Thyroid gland (tissue), 4 donors: ENCODE measurements at regions not wholly inside any gene's neighbourhood (a gene's known extent, or its start where the extent isn't known, plus 50 kb on each side); places are given as distances from the start of the nearest gene placed in this dataset.

Experiments used
- CTCF ChIP-seq, 6 experiments: fragments of 200-600 bp in 3 of 6; fragments of 450-650 bp in 3 of 6; sonication (generic) in 3 of 6; IDR thresholded peaks; one replicate each; pipeline ENCODE4 v1.5.1; 2016 to 2019; ENCODE audit warnings: antibody characterized with exemption in 6 of 6, mild to moderate bottlenecking in 2 of 6, inconsistent platforms in 1 of 6, moderate library complexity in 1 of 6
- POLR2A ChIP-seq, 2 donors: fragments of 450-650 bp; IDR thresholded peaks; one replicate each; pipeline ENCODE4 v1.6.1; 2017; ENCODE audit warnings: antibody characterized with exemption in 2 of 2, mild to moderate bottlenecking in 2 of 2, moderate library complexity in 1 of 2

- no peak for TF ChIP-seq CTCF (IDR thresholded peaks at IDR 0.05)
- TF ChIP-seq POLR2A (IDR thresholded peaks at IDR 0.05) = no peak
These were observed 322.1 kb downstream of the DEPDC1B start for GRCh38 chr5:60377826-60378225.
